Vagina (tissue), 2 donors: ENCODE measurements at regions not wholly inside any gene's neighbourhood (a gene's known extent, or its start where the extent isn't known, plus 50 kb on each side); places are given as distances from the start of the nearest gene placed in this dataset.

Experiments
- DNase-seq, 2 donors: peaks; one replicate each; pipeline ENCODE4 v3.0.0-alpha.2; 2017; ENCODE audit errors: extremely low spot score in 2 of 2
- H3K27ac ChIP-seq: fragments of 200-600 bp; sonication (generic); one replicate; pipeline ENCODE4 v1.5.1; 2019
- H3K27me3 ChIP-seq: fragments of 200-600 bp; sonication (generic); one replicate; pipeline ENCODE4 v1.5.1; 2019
- H3K36me3 ChIP-seq, 2 donors: fragments of 200-600 bp; sonication (generic); one replicate each; pipeline ENCODE4 v1.5.1; 2017 to 2019
- H3K4me1 ChIP-seq: fragments of 200-600 bp; sonication (generic); one replicate; pipeline ENCODE4 v1.5.1; 2019
- H3K4me3 ChIP-seq, 2 donors: fragments of 200-600 bp; sonication (generic); 1 replicate in 1 of 2; 2 replicates in 1 of 2; pipeline ENCODE4 v1.5.1; 2016 to 2019
- H3K9me3 ChIP-seq: fragments of 200-600 bp; sonication (generic); one replicate; pipeline ENCODE4 v1.5.1; 2019
- POLR2A ChIP-seq, 2 donors: fragments of 450-650 bp; IDR thresholded peaks; one replicate each; pipeline ENCODE4 v1.6.1; 2017; ENCODE audit warnings: antibody characterized with exemption in 2 of 2, mild to moderate bottlenecking in 2 of 2, moderate library complexity in 2 of 2
- POLR2AphosphoS5 ChIP-seq, 2 donors: sonication (generic); formaldehyde crosslinking; IDR thresholded peaks; one replicate each; pipeline ENCODE4 v1.9.0; 2017; ENCODE audit warnings: antibody characterized with exemption in 2 of 2, mild to moderate bottlenecking in 2 of 2, low read depth in 1 of 2; ENCODE audit not compliant: insufficient read depth in 1 of 2
- intact Hi-C: fragments of 100-400 bp; cut with DNase I; formaldehyde crosslinking; loops from one replicate; pipeline ENCODE4 v1.15.1; 2023
- TF ChIP-seq, protein P1 (sequence below), 3 experiments: fragments of 450-650 bp in 2 of 3; fragments of 200-600 bp in 1 of 3; sonication (generic) in 1 of 3; IDR thresholded peaks; one replicate each; pipeline ENCODE4 v1.5.1; 2017 to 2019; ENCODE audit warnings: antibody characterized with exemption in 3 of 3, mild to moderate bottlenecking in 2 of 3, moderate library complexity in 2 of 3

DNA sequence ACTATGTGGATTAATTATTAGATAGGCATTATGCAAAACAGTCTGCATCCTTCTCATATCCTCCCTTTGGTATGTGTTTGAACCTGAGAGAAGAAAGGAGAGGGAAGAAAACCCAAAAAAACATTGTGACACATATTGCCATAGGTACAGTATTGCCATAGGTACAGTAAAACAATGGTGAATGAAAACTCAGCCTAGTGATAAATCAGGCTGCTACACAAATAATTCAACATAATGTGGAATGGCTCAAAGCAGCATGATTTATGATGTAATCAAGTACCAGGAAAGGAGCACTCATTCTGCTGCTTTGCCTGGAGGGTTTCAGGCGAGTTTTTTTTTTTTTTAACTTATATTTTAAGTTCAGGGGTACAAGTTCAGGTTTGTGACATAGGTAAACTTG, 213.9 kb upstream of the LYPLAL1 start:
- Histone ChIP-seq H3K36me3 (no peaks in the 10 kb centered on the region), H3K4me1 (no peaks in the 10 kb centered on the region), H3K9me3 (no peaks in the 10 kb centered on the region), H3K4me3 (no peak overlapping the region), H3K27me3 (no peaks in the 10 kb centered on the region), H3K27ac (no peak overlapping the region)
- no peak for TF ChIP-seq POLR2A (IDR thresholded peaks at IDR 0.05)
- TF ChIP-seq, protein P1, sequence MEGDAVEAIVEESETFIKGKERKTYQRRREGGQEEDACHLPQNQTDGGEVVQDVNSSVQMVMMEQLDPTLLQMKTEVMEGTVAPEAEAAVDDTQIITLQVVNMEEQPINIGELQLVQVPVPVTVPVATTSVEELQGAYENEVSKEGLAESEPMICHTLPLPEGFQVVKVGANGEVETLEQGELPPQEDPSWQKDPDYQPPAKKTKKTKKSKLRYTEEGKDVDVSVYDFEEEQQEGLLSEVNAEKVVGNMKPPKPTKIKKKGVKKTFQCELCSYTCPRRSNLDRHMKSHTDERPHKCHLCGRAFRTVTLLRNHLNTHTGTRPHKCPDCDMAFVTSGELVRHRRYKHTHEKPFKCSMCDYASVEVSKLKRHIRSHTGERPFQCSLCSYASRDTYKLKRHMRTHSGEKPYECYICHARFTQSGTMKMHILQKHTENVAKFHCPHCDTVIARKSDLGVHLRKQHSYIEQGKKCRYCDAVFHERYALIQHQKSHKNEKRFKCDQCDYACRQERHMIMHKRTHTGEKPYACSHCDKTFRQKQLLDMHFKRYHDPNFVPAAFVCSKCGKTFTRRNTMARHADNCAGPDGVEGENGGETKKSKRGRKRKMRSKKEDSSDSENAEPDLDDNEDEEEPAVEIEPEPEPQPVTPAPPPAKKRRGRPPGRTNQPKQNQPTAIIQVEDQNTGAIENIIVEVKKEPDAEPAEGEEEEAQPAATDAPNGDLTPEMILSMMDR (IDR thresholded peaks at IDR 0.05) = no peak
- TF ChIP-seq POLR2AphosphoS5 (IDR thresholded peaks at IDR 0.05; ENCODE audit: insufficient read depth in 1 of 2, low read depth in 1 of 2) = no peak
- no peak for DNase-seq
- intact Hi-C loops = no loop called here

DNA sequence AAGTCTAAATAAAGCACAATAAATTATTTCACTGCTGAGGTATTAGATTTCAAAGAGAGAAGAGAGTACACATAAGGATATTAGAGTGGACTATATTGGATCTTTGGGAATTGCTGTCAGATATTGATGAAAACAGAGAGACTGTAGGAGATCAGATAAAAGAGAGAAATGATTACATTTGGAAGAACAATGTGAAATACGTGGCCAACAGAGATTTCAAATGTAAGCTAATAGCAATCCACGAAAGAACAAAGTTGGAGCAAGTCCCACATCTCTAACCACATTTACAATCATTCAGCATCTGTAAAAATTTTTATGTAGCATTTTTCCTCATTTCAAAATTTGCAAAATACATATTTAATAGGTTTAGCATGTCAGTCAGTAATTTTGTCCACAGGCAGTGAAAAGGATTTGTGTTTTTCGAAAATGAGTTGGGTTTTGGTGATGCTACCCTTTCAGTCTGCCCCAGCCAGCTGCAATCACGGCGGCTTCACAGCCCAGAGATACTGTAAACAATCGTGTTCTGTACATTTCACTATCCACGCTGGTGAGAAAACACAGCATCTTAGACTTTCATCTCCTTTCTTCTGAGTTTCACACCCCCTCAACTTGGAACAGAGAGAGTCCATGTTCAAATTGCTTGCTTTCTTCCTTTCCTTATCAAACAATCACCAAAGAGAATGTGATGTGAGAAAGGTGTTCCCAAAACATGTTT, 209.1 kb upstream of the LYPLAL1 start:
- no peaks in the 10 kb centered on the region for H3K36me3 ChIP-seq
- intact Hi-C loops = no loop called here
- TF ChIP-seq POLR2AphosphoS5 (IDR thresholded peaks at IDR 0.05; ENCODE audit: insufficient read depth in 1 of 2, low read depth in 1 of 2) = no peak
- H3K4me3 ChIP-seq = no peak overlapping the region
- H3K27me3 ChIP-seq = no peaks in the 10 kb centered on the region
- H3K9me3 ChIP-seq = peaks cover 5% of the 10 kb centered on the region
- no peak overlapping the region for H3K27ac ChIP-seq
- no peak for DNase-seq
- H3K4me1 ChIP-seq = no peaks in the 10 kb centered on the region

DNA sequence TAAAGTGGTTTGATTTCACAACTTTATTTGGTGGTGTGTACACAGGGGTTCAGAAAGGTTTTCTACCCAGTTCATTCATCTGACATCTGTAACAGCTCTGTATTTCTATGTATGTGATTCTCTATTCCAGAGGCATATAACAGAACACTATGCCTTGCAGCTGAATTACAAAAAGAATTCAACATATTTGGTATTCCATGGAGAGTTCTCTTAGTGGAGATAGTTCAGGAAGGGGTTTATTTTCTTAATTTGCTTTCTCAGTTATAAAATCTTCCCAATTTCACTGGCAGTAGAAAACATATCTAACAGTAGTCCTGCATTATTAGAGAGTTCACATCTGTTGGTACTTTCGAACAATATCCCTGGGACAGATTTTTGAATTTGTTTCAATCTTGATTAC, 207.9 kb upstream of the LYPLAL1 start:
- TF ChIP-seq, protein P1 (IDR thresholded peaks at IDR 0.05) = no peak
- TF ChIP-seq POLR2A (IDR thresholded peaks at IDR 0.05) (no peak), POLR2AphosphoS5 (IDR thresholded peaks at IDR 0.05; ENCODE audit: insufficient read depth in 1 of 2, low read depth in 1 of 2) (no peak)
- intact Hi-C loops = no loop called here
- H3K4me1 ChIP-seq = no peaks in the 10 kb centered on the region
- H3K4me3 ChIP-seq = no peak overlapping the region
- H3K27me3 ChIP-seq = no peaks in the 10 kb centered on the region
- no peak for DNase-seq
- H3K27ac ChIP-seq = no peak overlapping the region
- H3K9me3 ChIP-seq = peaks cover 5% of the 10 kb centered on the region
- H3K36me3 ChIP-seq = no peaks in the 10 kb centered on the region

DNA sequence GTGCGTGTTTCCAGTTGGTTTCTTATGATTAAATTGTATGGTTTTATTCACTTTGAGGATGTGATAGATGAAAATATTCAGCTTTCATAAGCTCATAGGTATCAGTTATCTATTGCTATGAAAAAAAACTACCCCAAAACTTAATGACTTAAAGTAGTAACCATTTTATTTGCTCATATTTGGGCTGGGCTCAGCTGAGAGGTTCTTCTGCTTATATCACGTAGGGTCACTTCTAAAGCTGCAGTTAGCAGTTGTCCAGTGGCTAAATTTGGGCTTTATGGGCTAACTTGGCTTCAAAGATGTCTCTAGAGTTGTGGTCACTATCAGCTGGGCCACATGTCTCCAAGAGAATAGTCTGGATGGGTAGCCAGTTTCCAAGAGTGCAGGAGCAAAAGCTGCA, 206.4 kb upstream of the LYPLAL1 start:
- intact Hi-C loops = no loop called here
- H3K27ac ChIP-seq = no peak overlapping the region
- no peaks in the 10 kb centered on the region for H3K4me1 ChIP-seq
- H3K36me3 ChIP-seq = no peaks in the 10 kb centered on the region
- no peaks in the 10 kb centered on the region for H3K27me3 ChIP-seq
- no peak overlapping the region for H3K4me3 ChIP-seq
- TF ChIP-seq, protein P1 (IDR thresholded peaks at IDR 0.05) = no peak
- TF ChIP-seq POLR2A (IDR thresholded peaks at IDR 0.05) (no peak), POLR2AphosphoS5 (IDR thresholded peaks at IDR 0.05; ENCODE audit: insufficient read depth in 1 of 2, low read depth in 1 of 2) (no peak)
- DNase-seq = no peak
- peaks cover 5% of the 10 kb centered on the region for H3K9me3 ChIP-seq

DNA sequence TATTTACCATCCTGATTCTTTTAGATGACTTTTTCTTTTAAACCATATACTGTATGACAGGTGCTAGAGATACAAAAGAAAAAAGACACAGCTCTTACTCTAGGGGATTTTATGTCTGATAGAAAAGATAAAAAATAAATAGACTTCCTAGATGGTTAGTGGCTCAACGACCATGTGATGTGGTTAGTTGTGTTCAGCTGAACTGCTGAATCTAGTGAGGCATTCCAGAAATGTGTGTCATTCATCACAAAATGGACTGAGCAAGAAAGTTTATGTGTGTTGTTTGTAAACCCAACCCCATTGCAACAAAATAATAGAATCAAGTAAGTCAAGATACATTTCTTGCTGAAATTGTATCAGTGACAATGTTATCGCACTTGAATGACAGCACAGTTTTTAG, 205.8 kb upstream of the LYPLAL1 start:
- no peaks in the 10 kb centered on the region for H3K36me3 ChIP-seq
- intact Hi-C loops = no loop called here
- H3K27me3 ChIP-seq = no peaks in the 10 kb centered on the region
- no peak overlapping the region for H3K27ac ChIP-seq
- H3K9me3 ChIP-seq = peaks cover 5% of the 10 kb centered on the region
- no peak overlapping the region for H3K4me3 ChIP-seq
- no peak for DNase-seq
- H3K4me1 ChIP-seq = no peaks in the 10 kb centered on the region
- TF ChIP-seq POLR2A (IDR thresholded peaks at IDR 0.05) (no peak), POLR2AphosphoS5 (IDR thresholded peaks at IDR 0.05; ENCODE audit: insufficient read depth in 1 of 2, low read depth in 1 of 2) (no peak)
- TF ChIP-seq, protein P1 (IDR thresholded peaks at IDR 0.05) = no peak
